Panc1 (cell line): ENCODE measurements at regions not wholly inside any gene's neighbourhood (a gene's known extent, or its start where the extent isn't known, plus 50 kb on each side); places are given as distances from the start of the nearest gene placed in this dataset.

Source experiments
- ATAC-seq: fragments of 200-7000 bp; cut with Tn5 transposase; 2 replicates; pipeline ENCODE4 v1.9.1; 2020; ENCODE audit warnings: mild to moderate bottlenecking, moderate library complexity
- BruUV-seq: library from RNA; stranded (reverse); fragments of 400-500 nt; replicated peaks from 2 replicates; lab custom pipeline; 2021; lab: Mats Ljungman, UMichigan
- CTCF ChIA-PET: fragments of 300-600 bp; sonication (Branson Sonifier 250); formaldehyde crosslinking; loops from one replicate; lab custom pipeline; 2022; ENCODE audit warnings: antibody characterized with exemption; lab: Charles Lee
- POLR2A ChIA-PET: fragments of 300-600 bp; sonication (Branson Sonifier 250); formaldehyde crosslinking; loops from one replicate; lab custom pipeline; 2022; ENCODE audit warnings: antibody characterized with exemption; lab: Charles Lee
- DNase-seq: peaks from one replicate; pipeline ENCODE4 v3.0.0-alpha.2; 2010; ENCODE audit warnings: low read depth, low spot score
- H3K27ac ChIP-seq: 2 replicates; pipeline ENCODE4 v1.5.1; 2011; ENCODE audit warnings: mild to moderate bottlenecking, low read length, inconsistent platforms
- H3K27me3 ChIP-seq: fragments of 200-500 bp; sonication (Bioruptor generic); 2 replicates; pipeline ENCODE4 v1.6.0; 2014; ENCODE audit warnings: low read length, inconsistent platforms; ENCODE audit not compliant: control insufficient read depth, insufficient read depth
- H3K36me3 ChIP-seq: fragments of 200-500 bp; sonication (Bioruptor generic); 2 replicates; pipeline ENCODE4 v1.5.1; 2014; ENCODE audit warnings: inconsistent platforms, mild to moderate bottlenecking, low read length, moderate library complexity; ENCODE audit not compliant: control insufficient read depth, insufficient read depth
- H3K4me1 ChIP-seq: 2 replicates; pipeline ENCODE4 v1.5.1; 2011; ENCODE audit warnings: inconsistent platforms, mild to moderate bottlenecking, low read length, moderate library complexity; ENCODE audit not compliant: control insufficient read depth, insufficient read depth
- H3K4me3 ChIP-seq, 2 experiments: 2 replicates each; pipeline ENCODE4 v1.5.1; 2011 to 2012; ENCODE audit warnings: low read depth in 2 of 2, low read length in 2 of 2, mild to moderate bottlenecking in 2 of 2, inconsistent platforms in 1 of 2, moderate library complexity in 1 of 2
- H3K9me3 ChIP-seq: fragments of 200-500 bp; sonication (Bioruptor generic); 2 replicates; pipeline ENCODE4 v1.5.1; 2014; ENCODE audit warnings: low read depth, mild to moderate bottlenecking, inconsistent platforms, low read length, moderate library complexity; ENCODE audit not compliant: control insufficient read depth, insufficient read depth
- CTCF ChIP-seq: fragments of 450-650 bp; IDR thresholded peaks from 2 replicates; pipeline ENCODE4 v1.5.1; 2017; ENCODE audit warnings: mild to moderate bottlenecking
- POLR2AphosphoS5 ChIP-seq: IDR thresholded peaks from 2 replicates; pipeline ENCODE4 v1.6.1; 2012; ENCODE audit warnings: mild to moderate bottlenecking, low read depth, low read length, moderate library complexity
- SIN3A ChIP-seq: IDR thresholded peaks from 2 replicates; pipeline ENCODE4 v1.6.1; 2012; ENCODE audit warnings: low read depth, mild to moderate bottlenecking, low read length, moderate library complexity, borderline replicate concordance; ENCODE audit not compliant: insufficient read depth
- TCF7L2 ChIP-seq: IDR thresholded peaks from 2 replicates; pipeline ENCODE4 v1.6.1; 2011; ENCODE audit warnings: mild to moderate bottlenecking, low read depth, low read length, inconsistent platforms
- in situ Hi-C: cut with HindIII; loops from 2 replicates; pipeline ENCODE4 v1.10.0; 2016; ENCODE audit warnings: low sequenced_read_pairs, low pct_unique_long_range_greater_than_20kb
- intact Hi-C: fragments of 100-400 bp; cut with micrococcal nuclease; formaldehyde crosslinking; loops from one replicate; pipeline ENCODE4 v1.10.0; 2022; ENCODE audit not compliant: unreplicated experiment
- TF ChIP-seq, protein P1 (sequence below), 2 experiments: IDR thresholded peaks; 2 replicates each; pipeline ENCODE4 v1.6.1; 2011 to 2012; ENCODE audit warnings: low read depth in 2 of 2, control low read depth in 1 of 2, low read length in 1 of 2, mild to moderate bottlenecking in 1 of 2, moderate library complexity in 1 of 2; ENCODE audit not compliant: insufficient read depth in 1 of 2

GRCh38 chr4:104915864-104916263 is 230.8 kb upstream of the TET2 start:
- intact Hi-C loops: no loop called here
- Histone ChIP-seq H3K36me3 (no peaks in the 10 kb centered on the region), H3K27me3 (no peaks in the 10 kb centered on the region), H3K27ac (no peak overlapping the region), H3K4me1 (no peaks in the 10 kb centered on the region), H3K4me3 (no peak overlapping the region), H3K9me3 (no peaks in the 10 kb centered on the region)
- no TSS peak for BruUV-seq
- CTCF ChIA-PET: no interaction called here
- POLR2A ChIA-PET: interaction anchor here (0.6 kb wide), 1 partner anchor 20 kb away, joined by 4 read pairs; no protein-coding TSS in a partner anchor
- DNase-seq: no peak
- in situ Hi-C loops: no loop called here
- TF ChIP-seq, protein P1, sequence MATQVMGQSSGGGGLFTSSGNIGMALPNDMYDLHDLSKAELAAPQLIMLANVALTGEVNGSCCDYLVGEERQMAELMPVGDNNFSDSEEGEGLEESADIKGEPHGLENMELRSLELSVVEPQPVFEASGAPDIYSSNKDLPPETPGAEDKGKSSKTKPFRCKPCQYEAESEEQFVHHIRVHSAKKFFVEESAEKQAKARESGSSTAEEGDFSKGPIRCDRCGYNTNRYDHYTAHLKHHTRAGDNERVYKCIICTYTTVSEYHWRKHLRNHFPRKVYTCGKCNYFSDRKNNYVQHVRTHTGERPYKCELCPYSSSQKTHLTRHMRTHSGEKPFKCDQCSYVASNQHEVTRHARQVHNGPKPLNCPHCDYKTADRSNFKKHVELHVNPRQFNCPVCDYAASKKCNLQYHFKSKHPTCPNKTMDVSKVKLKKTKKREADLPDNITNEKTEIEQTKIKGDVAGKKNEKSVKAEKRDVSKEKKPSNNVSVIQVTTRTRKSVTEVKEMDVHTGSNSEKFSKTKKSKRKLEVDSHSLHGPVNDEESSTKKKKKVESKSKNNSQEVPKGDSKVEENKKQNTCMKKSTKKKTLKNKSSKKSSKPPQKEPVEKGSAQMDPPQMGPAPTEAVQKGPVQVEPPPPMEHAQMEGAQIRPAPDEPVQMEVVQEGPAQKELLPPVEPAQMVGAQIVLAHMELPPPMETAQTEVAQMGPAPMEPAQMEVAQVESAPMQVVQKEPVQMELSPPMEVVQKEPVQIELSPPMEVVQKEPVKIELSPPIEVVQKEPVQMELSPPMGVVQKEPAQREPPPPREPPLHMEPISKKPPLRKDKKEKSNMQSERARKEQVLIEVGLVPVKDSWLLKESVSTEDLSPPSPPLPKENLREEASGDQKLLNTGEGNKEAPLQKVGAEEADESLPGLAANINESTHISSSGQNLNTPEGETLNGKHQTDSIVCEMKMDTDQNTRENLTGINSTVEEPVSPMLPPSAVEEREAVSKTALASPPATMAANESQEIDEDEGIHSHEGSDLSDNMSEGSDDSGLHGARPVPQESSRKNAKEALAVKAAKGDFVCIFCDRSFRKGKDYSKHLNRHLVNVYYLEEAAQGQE (IDR thresholded peaks at IDR 0.05; ENCODE audit: insufficient read depth in 1 of 2, low read depth in 2 of 2, low read length in 1 of 2): no peak
- TF ChIP-seq CTCF (no peak), POLR2AphosphoS5 (no peak), SIN3A (no peak), TCF7L2 (no peak)
- no peak for ATAC-seq

- DNase-seq (no peak), ATAC-seq (no peak)
- no peak overlapping the region for H3K4me3 ChIP-seq
- H3K27me3 ChIP-seq: no peaks in the 10 kb centered on the region
- TF ChIP-seq, protein P1 (IDR thresholded peaks at IDR 0.05; ENCODE audit: insufficient read depth in 1 of 2, low read depth in 2 of 2, low read length in 1 of 2): no peak
- no peak for TF ChIP-seq POLR2AphosphoS5
- no peak for TF ChIP-seq TCF7L2
- TF ChIP-seq SIN3A: no peak
- TF ChIP-seq CTCF: no peak
- no peaks in the 10 kb centered on the region for H3K4me1 ChIP-seq
- intact Hi-C loops: no loop called here
- no peaks in the 10 kb centered on the region for H3K9me3 ChIP-seq
- no peaks in the 10 kb centered on the region for H3K36me3 ChIP-seq
- POLR2A ChIA-PET: interaction anchor here (0.6 kb wide), 1 partner anchor 401 kb away, joined by 3 read pairs; no protein-coding TSS in a partner anchor
- in situ Hi-C loops: no loop called here
- no TSS peak for BruUV-seq
- CTCF ChIA-PET: no interaction called here
- H3K27ac ChIP-seq: no peak overlapping the region
Measured at GRCh38 chr4:104919406-104919805, 227.3 kb upstream of the TET2 start.
